Stimulated activated CD8-positive, alpha-beta memory T cell treated with anti-CD3 and anti-CD28 coated beads, Interleukin-7, amount 100 ng/mL, for 24 hours (primary cell): ENCODE measurements at regions not wholly inside any gene's neighbourhood (a gene's known extent, or its start where the extent isn't known, plus 50 kb on each side); places are given as distances from the start of the nearest gene placed in this dataset.

ENCODE experiments used
- DNase-seq: peaks from one replicate; pipeline ENCODE4 v3.0.0-alpha.2; 2020; ENCODE audit warnings: low read depth

GRCh38 chr3:24936574-24936973 lies 441.9 kb upstream of the THRB start:
- DNase-seq, result no peak

GRCh38 chr3:24937228-24937627 lies 442.6 kb upstream of the THRB start:
- no peak for DNase-seq

GRCh38 chr3:24937780-24938179 lies 443.1 kb upstream of the THRB start:
- DNase-seq, result no peak

DNA sequence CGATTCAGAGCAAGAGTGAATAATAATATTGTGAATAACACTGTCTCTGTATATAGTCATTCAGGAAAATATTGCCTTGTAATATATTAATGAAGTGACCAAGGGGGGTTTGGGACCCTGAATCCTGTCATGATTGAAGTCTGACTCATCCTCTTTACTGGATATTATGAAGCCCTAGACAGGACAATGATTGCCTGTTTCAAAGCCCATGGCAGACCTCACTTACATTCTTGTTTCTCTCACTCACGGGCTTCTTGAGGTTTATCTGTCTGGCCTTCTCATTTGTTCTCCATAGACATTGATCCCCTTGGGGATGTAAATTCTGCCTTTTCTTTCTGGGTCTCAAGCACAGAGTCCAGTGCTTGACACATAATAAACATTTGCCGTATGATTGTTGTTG lies 449.3 kb upstream of the THRB start:
- DNase-seq, result no peak

DNA sequence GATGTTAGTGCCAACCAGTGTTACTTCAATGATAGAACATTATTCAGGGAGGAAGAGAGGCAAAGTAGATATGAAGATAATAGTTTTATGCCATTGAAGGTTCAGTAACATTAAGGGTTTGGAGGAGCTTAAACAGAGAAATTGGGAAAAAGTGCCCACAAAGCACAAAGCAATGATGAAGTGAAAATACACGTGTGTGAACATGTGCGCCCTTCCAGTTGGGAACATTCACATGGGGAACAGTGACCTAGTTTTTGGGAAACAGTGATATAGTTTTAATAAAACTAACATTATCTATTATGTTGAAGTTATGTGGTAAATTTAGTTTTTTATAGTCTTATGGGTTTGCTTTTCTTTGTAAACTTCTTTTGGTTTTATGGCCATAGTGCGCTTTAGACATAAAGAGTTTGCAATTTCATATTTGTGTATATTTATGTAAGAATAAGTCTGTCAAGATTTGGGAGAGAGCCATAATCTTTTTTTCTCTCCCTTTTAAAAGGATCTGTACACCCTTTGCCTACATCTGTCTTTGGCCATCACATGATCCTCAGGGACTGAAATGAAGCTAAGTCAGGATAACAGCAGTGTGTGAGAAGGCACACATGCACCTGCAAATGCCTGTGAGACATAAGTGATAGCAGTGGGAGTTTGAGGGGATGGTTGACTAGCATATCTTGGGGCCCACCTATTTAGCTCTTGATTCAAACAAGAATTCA lies 450.3 kb upstream of the THRB start:
- DNase-seq, result no peak

DNA sequence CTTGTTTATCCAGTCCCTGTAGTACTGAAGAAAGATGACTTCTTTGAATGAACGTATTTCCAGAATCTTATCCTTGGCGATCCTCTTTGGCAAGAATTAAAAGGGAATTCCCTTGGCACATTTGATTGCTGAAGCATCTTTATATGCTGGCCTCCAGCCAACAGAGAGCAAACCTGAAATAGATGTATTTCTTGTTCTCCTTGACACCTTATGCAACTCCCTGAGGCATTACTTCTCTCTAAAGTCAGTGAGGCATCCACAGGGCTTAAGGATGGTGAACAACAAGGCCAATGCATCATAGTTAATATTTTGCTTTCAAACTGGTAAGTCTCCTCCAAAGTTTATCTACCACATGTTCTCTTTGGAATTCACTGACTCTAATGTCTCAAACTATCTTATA lies 450.9 kb upstream of the THRB start:
- DNase-seq, result no peak

DNA sequence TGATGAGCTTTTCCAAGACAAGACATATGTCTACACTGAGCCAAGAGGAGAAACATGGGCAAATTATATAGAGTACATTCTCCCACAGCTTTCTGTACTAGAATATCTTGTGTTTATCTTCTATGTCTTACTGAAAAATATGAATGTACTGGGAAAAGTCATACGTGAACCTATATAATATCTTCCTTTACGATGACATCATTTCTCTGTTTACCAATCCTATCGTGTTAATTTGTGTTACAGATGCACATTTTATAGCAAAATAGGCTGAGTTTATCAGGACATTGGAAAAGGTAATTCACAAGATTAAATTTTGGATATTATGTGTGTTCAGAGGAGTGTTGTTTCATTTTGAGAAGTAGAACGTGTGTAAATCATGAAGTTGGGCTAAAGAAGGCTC lies 452.5 kb upstream of the THRB start:
- DNase-seq, result no peak

GRCh38 chr3:24951180-24951579 lies 456.5 kb upstream of the THRB start:
- DNase-seq, result no peak

GRCh38 chr3:24952388-24952787 lies 457.7 kb upstream of the THRB start:
- DNase-seq, result no peak

DNA sequence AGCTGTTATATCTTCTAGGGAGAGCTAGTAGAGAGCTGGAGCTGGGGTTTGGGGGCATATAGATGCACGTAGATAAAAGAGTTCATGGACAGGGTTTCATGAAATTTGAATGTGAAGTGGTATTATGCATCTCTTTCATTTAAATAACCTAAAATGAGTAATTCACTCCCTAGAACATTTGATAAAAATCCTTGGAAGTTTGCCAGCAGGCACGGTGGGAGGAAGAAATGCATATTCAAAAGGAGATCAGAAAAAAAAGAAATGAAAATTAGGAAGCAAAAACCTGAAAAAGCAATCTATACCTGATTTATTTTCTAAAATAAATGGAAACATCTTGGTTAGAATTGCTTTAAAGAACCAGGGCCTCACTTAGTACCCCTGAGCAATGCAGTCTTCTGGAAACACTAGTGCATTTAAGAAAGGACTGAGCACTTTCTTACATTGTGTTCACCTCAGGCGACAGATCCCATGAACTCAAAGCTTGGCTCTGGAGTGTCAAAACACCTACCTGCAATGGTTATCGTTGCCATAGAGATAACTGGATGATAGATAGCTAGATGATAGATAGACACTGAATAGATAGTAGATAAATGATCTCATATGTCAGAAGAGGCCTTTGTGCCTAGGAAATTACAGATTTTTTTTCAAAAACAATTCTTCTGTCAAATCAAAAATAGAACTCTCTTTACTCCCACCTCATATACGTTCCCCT lies 458.6 kb upstream of the THRB start:
- no peak for DNase-seq

DNA sequence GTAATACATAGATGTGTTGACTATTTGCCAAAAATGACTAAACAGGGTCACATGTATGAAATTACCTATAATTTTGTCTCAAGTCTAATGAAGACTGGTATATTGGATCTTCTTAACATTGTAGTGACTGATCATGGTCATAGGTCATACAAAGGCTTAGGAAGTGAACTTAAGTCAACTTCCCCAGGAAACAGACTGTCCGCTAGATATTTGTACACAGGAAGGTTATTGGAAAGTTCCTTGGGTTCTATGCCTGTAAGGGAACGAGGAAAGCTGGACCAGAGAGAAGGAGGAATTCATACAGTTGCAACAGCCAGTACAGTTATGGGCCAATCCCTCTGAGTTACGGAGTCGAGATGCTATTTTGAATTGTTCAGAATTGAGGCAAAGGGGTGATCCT lies 462.0 kb upstream of the THRB start:
- DNase-seq, result no peak

- DNase-seq, result no peak
Observed at GRCh38 chr3:24958271-24958670, 463.6 kb upstream of the THRB start.

GRCh38 chr3:24958910-24959447 lies 464.3 kb upstream of the THRB start:
- no peak for DNase-seq

- DNase-seq, result no peak
Observed at GRCh38 chr3:24963762-24964625, 464.1 kb upstream of the RARB start.

DNA sequence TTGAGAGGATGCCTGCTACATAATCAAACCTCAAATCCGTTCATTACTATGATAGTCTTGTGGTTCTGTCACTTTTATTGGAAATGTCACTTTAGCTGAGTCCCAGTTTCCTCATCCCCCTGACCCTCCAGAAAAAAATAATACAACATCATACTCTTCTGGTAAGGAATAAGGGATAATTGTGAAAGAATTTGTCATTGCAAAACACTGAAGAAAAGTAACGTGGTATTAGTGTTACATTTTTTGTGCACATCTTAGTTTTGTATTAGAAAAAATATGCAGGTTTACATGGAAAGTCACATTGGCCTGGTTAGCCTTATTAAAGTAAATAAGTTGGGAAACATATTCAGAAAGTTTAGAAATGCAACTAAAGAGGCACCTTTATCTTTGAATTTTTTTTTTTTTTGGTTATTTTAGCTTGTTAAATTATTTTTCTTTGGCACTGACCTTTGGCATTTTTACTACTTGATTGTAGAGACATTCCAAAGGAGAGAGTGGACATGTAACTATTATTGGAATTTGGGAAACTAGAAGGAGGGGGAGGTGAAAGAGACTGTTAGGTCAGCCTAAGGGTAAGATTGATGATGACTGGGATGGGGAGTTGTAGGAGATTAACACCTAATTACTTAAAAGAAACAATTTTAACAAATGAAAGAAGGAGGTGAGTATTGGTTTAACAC lies 462.2 kb upstream of the RARB start:
- DNase-seq, result no peak

DNA sequence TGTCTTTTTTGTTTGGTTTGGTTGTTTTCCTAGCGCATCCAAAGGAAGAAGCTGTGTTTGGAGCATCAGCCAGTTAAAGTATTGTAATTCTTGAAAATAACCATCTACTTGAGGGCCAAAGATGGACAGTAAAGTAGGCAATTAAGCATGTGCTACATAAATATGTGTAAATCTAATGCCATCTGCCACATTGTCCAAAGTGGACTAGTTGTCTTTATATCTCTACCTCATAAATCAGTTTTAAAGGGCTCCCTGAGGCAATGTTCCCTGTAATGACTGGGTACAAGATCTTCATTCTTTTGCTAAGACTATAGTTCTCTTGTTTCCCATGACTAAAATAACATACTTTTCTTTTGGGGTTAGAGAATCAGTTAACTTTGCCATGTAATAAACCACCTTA lies 460.0 kb upstream of the RARB start:
- DNase-seq, result no peak

- DNase-seq, result no peak
Observed at GRCh38 chr3:24972491-24972890, 455.6 kb upstream of the RARB start.

GRCh38 chr3:24981309-24981708 lies 446.8 kb upstream of the RARB start:
- DNase-seq, result no peak

GRCh38 chr3:24981924-24982323 lies 446.1 kb upstream of the RARB start:
- DNase-seq, result no peak

DNA sequence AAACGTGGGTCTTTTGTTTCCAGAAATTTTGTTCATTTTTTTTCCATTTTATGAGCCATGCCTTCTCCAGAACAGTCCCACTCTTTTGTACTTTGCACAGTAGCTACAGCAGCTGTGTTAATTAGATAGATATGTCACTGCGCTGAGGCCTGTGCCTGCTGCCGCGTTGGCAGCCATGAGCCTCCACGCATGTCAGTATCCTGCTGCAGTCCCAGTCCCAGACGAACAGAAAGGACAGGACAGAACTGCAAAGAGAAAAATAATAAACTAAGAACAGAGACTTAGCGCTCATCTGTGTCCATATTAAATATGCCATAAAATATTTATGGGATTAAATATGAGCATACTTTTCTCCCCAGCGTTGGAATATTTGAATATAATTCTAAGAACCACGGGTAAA lies 442.4 kb upstream of the RARB start:
- DNase-seq, result no peak

DNA sequence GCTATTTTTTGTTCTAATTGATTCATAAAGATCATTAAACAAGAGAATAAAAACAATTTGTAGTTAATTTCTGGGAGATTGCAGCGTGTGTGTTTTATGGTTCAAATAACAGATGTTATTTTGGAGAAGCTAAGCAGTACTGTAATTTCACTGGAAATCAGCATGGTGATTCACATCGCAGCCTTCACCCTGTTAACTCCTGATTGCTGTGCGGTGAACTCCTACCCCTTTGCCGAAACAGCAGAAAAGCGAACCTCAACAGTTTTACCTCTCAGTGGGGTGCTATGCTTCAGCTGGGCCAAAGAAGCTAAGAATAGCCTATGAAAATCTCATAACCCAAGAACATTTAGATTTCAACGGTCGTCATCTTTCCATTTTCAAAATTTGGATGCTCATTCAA lies 441.5 kb upstream of the RARB start:
- DNase-seq, result no peak

- DNase-seq, result no peak
Observed at GRCh38 chr3:24999357-24999756, 428.7 kb upstream of the RARB start.
